Psoas muscle (tissue), 7 donors: ENCODE measurements at regions not wholly inside any gene's neighbourhood (a gene's known extent, or its start where the extent isn't known, plus 50 kb on each side); places are given as distances from the start of the nearest gene placed in this dataset.

Experiments used
- ATAC-seq, 4 donors: fragments of 200-7000 bp; cut with Tn5 transposase; one replicate each; pipeline ENCODE4 v1.9.1; 2020; ENCODE audit warnings: moderate library complexity in 3 of 4, mild to moderate bottlenecking in 2 of 4
- DNase-seq, 2 donors: peaks; one replicate each; pipeline ENCODE4 v3.0.0-alpha.2; 2020
- H3K27ac ChIP-seq: fragments of 200-600 bp; one replicate; pipeline ENCODE4 v1.8.0; 2022
- H3K27me3 ChIP-seq, 3 donors: fragments of 200-600 bp in 1 of 3; one replicate each; pipeline versions ENCODE4 v1.6.1 to v1.8.0; 2013 to 2022; ENCODE audit warnings: low read length in 2 of 3, mild to moderate bottlenecking in 2 of 3, moderate library complexity in 1 of 3; ENCODE audit not compliant: insufficient read depth in 3 of 3
- H3K36me3 ChIP-seq, 2 donors: fragments of 200-600 bp in 1 of 2; one replicate each; pipeline versions ENCODE4 v1.6.1 to v1.8.0; 2013 to 2022; ENCODE audit warnings: low read depth in 1 of 2, mild to moderate bottlenecking in 1 of 2, moderate library complexity in 1 of 2; ENCODE audit not compliant: insufficient read depth in 1 of 2
- H3K4me1 ChIP-seq: fragments of 200-600 bp; one replicate; pipeline ENCODE4 v1.8.0; 2022
- H3K4me3 ChIP-seq: fragments of 200-600 bp; one replicate; pipeline ENCODE4 v1.8.0; 2022; ENCODE audit warnings: mild to moderate bottlenecking
- H3K9me3 ChIP-seq: fragments of 200-600 bp; one replicate; pipeline ENCODE4 v1.8.0; 2022
- CTCF ChIP-seq: fragments of 200-600 bp; IDR thresholded peaks from one replicate; pipeline ENCODE4 v1.8.0; 2022; ENCODE audit warnings: antibody characterized with exemption
- WGBS, 3 donors: extraction: QIAGEN DNeasy Blood & Tissue Kit; methylation state at CpG; one replicate each; pipeline versions ENCODE4 v1.1.6 to v1.1.7; 2013; 5-methylcytosine and 5-hydroxymethylcytosine counted together
- intact Hi-C, 2 donors: fragments of 100-400 bp; cut with DNase I; formaldehyde crosslinking; loops; one replicate each; pipeline versions ENCODE4 v1.11.0 to v1.14.2; 2022
- donor health status: healthy with polysubstance abuse.
- donor health status: DM: no; HTN: no; CAD: no; lungs with moderate emphysema.
- donor health status: Bipolar disorder and iron deficiency.
- donor health status: healthy.
- donor health status: DM: yes; HTN: yes; CAD: no.
- donor health status: DM: no; HTN: no; CAD: no.
- donor health status: DM: yes; HTN: yes; CAD: no.

GRCh38 chr4:181259081-181259709 lies 984.0 kb upstream of the TENM3 start:
- Histone ChIP-seq H3K36me3 (no peaks in the 10 kb centered on the region), H3K4me1 (no peaks in the 10 kb centered on the region), H3K27ac (no peak overlapping the region), H3K27me3 (no peaks in the 10 kb centered on the region), H3K4me3 (no peak overlapping the region), H3K9me3 (no peaks in the 10 kb centered on the region)
- DNase-seq (no peak), ATAC-seq (no peak)
- WGBS, 3 donors, result 54 to 57% (median 56%) methylated on average over 4 of the region's 4 CpGs
- no peak for TF ChIP-seq CTCF
- intact Hi-C loops, result no loop called here

DNA sequence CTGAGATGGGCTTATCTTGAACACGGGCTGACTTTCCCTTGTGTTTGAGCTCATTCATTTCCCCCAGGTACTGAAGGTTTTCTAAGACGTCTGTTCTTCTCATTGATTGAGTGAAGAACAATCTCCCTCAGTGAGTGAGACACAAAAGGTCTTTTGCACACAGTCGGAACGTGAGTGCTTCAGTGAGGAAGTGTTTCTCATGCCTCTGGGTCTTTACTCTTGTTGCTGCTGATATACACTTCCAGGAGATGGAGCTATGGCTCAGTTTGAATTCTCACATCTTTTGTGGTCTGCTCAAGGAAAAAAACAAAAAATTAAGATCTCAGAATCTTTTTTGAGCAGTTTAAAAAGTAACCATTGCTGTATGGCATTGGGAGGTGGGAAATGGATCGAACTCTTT lies 981.9 kb upstream of the TENM3 start:
- no peaks in the 10 kb centered on the region for H3K36me3 ChIP-seq
- no peak overlapping the region for H3K4me3 ChIP-seq
- ATAC-seq (no peak), DNase-seq (no peak)
- 31 to 34% (median 33%) methylated on average over 5 of the region's 5 CpGs for WGBS, 3 donors
- H3K27ac ChIP-seq, result no peak overlapping the region
- intact Hi-C loops, result no loop called here
- H3K9me3 ChIP-seq, result no peaks in the 10 kb centered on the region
- H3K27me3 ChIP-seq, result no peaks in the 10 kb centered on the region
- no peaks in the 10 kb centered on the region for H3K4me1 ChIP-seq
- TF ChIP-seq CTCF, result peak; percentile 18

GRCh38 chr4:181264893-181265292 lies 978.3 kb upstream of the TENM3 start:
- no peak overlapping the region for H3K27ac ChIP-seq
- intact Hi-C loops, result no loop called here
- ATAC-seq (no peak), DNase-seq (no peak)
- 34 to 42% (median 41%) methylated on average over 9 of the region's 9 CpGs for WGBS, 3 donors
- no peaks in the 10 kb centered on the region for H3K27me3 ChIP-seq
- no peaks in the 10 kb centered on the region for H3K9me3 ChIP-seq
- H3K36me3 ChIP-seq, result no peaks in the 10 kb centered on the region
- H3K4me3 ChIP-seq, result no peak overlapping the region
- H3K4me1 ChIP-seq, result no peaks in the 10 kb centered on the region
- TF ChIP-seq CTCF, result no peak

DNA sequence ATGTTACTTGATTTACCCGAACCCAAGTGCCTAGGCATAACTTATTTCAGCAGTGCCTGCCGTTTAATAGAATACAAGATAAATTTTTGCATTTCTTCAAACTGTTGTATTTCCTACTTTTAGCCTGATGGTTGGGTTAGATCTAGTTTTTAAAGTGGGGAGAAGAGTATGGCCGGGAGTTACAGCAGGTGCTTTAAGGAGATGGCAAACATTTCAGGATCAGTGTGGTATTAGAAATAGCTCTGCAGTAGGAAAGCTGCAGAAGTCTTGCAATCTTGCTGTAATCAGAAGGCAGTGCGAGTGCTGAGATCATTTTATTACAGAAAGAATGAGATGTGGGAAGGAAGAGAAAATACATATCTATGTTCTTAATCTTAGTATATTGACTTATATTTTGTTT lies 977.8 kb upstream of the TENM3 start:
- no peak overlapping the region for H3K4me3 ChIP-seq
- 45 to 66% (median 50%) methylated on average over 4 of the region's 4 CpGs for WGBS, 3 donors
- intact Hi-C loops, result no loop called here

More for the DNA sequence above, 977.8 kb upstream of the TENM3 start:
- no peak for TF ChIP-seq CTCF
- H3K4me1 ChIP-seq, result no peaks in the 10 kb centered on the region
- H3K27ac ChIP-seq, result no peak overlapping the region
- ATAC-seq (no peak), DNase-seq (no peak)
- H3K27me3 ChIP-seq, result no peaks in the 10 kb centered on the region
- no peaks in the 10 kb centered on the region for H3K9me3 ChIP-seq
- no peaks in the 10 kb centered on the region for H3K36me3 ChIP-seq
